SIG-M5 (cell line): ENCODE measurements at regions not wholly inside any gene's neighbourhood (a gene's known extent, or its start where the extent isn't known, plus 50 kb on each side); places are given as distances from the start of the nearest gene placed in this dataset.
A peak's percentile ranks its signal among the peaks of the same experiment; 100 is the strongest.

Source experiments
- DNase-seq: peaks from one replicate; lab custom pipeline; 2025; lab: John Stamatoyannopoulos, UW

DNA sequence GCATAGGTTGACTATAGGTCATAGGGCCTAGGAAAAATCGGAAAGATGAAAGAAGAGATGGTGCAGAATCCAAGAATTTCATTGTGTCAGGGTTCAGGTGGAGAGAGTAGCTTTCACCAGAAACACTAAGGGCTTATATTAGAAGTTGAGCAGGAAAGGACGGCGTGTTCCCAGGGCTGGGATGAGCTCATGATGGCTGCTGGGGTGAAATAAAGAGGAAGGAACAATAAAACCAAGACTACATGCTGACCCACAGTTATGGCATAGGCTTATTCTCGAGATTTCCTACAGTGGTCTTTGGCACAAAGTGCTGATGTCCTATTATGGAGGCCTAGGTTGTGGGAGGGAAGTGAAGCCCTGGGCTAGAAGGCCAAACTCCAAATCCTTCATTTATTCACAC, 195.8 kb downstream of the PTEN start:
- no peak for DNase-seq

DNA sequence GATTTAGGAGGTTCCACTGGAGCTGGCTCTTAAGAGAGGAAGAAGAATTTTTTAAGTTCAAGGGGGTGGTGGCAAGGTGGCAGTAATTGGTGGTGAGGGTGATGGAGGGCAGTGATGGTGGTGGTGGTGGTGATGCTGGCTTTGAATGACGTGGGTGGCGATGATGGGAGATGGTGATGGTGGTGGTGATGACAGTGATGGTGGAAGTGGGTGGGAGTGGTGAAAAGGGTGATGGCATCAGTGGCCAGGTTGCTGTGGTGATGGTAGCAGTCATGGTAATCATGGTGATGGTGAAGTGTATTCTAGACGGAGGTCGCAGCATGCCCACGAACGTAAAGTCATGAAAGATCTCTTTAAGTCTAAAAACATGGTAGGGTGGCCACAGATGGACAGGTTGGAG, 197.3 kb downstream of the PTEN start:
- no peak for DNase-seq

DNA sequence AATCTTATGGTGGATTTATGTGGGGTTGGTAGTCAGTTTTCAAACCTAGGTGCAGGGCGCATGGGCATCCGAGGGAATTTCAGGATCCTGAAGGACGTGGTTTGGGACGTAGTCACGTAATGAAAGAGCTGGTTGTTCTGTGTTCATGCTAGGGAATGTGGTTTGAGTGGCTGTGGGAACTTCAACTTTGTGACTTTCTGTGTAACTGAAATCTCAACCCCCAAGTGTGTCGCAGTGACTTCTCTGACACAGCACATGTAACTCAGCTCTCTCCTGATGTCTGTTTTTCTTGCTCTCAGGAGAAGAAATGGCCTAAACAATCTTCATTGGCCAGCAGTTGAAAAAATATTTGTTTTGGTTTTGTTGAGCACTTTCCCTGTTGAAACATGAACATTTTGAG, 199.0 kb downstream of the PTEN start:
- DNase-seq = no peak

- no peak for DNase-seq
These were observed 199.5 kb downstream of the PTEN start for GRCh38 chr10:88062798-88063472.

GRCh38 chr10:88063861-88064557, 200.6 kb downstream of the PTEN start:
- no peak for DNase-seq

DNA sequence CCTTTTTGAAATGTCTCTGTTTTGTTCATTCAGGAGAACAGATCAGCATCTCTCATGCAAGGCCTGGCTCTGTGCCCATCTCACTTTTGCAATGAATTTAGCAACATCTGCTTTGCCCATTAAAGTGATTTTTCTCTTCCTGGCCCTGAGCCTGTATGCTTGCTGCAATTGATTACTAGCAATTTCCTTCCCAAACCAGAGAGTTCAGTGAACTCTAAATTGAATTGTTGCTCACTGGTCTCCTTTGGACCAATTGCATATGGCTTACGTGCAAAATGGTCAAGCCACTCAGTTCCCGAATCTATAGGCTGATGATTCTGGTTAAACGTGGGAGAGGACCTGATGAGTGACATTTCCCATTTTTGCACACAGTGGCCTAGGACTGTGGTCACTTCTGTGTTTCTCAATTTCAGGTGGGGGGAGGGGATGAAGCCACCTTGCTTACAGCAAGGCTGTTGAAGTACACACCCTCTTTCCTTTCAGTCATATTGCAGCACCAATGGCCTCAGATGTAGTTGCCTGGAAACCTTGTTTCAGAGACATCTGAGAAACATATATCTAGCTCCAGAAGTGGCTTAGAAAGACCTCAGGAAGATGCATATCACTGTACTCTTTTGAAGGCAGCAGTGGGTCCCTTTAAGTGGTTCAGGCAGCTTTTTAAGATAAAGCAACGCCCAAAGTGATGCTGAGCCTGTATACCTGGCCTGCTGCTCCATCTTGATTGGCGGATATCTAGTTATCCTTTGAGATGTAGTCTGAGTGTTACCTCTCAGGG, 201.4 kb downstream of the PTEN start:
- peak; percentile 74 for DNase-seq

- DNase-seq = peak; percentile 6
These were observed 202.1 kb downstream of the PTEN start for GRCh38 chr10:88065383-88066049.

GRCh38 chr10:88066319-88066718, 202.9 kb downstream of the PTEN start:
- DNase-seq = no peak

DNA sequence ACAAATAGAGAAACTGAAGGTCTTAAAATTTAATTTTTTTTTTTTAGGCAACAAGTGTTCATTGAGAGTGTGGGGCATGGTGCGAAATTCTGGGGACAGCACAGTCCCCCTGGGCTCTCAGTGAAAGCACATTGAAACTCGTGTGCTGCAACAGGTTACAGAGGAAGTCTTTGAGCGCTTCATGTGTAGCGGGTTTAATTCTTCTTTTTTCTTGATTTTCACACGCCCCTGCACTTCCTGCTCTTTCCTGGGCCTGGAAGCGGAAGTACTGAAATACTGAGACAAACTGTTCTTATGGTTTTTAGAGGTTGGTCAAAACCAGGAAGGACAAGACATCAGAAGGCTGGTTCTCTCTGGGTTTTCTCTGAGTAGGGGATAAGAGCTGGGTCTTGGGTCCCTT, 203.5 kb downstream of the PTEN start:
- DNase-seq = peak; percentile 38

- no peak for DNase-seq
These were observed 204.3 kb downstream of the PTEN start for GRCh38 chr10:88067737-88068136.

DNA sequence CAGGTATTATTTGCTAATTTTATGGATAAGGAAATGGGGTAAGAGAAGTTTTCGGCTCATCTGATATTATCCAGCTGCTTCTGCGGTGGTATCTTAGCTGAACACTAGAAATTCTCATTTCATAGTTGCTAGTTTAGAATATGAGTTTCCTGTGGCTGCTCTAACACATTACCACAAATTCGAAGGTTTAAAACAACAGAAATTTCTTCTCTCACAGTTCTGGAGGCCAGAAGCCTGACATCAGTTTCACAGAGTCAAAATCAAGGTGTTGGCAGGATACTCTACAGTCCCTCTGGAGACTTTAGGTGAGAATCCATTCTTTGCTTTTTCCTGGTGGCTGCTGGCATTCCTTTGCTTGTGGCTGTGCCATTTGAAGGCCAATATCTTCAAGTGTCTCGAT, 205.9 kb downstream of the PTEN start:
- DNase-seq = no peak

- no peak for DNase-seq
These were observed 206.9 kb downstream of the PTEN start for GRCh38 chr10:88070080-88070880.

DNA sequence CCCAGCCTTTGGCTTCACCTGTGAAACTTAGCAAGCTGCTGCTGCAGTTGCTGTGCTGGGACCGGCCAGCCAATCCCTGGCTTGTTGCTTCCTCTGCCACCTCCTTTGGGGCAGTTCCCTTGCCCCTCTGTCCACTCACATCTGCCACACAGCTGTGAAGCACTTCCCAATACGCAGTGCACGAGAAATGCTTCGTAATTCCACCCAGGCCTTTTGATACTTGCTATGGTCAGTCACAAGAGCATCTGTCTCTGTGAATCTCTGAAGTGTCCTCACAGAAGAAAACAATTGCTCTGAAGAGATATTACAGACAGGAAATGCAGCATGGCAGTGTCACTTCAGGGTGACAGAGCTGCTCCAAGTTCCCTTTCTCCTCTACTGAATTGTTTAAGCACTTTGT, 208.5 kb downstream of the PTEN start:
- no peak for DNase-seq

GRCh38 chr10:88073682-88074081, 210.3 kb downstream of the PTEN start:
- no peak for DNase-seq

- DNase-seq = no peak
These were observed 211.5 kb downstream of the PTEN start for GRCh38 chr10:88074971-88075370.

DNA sequence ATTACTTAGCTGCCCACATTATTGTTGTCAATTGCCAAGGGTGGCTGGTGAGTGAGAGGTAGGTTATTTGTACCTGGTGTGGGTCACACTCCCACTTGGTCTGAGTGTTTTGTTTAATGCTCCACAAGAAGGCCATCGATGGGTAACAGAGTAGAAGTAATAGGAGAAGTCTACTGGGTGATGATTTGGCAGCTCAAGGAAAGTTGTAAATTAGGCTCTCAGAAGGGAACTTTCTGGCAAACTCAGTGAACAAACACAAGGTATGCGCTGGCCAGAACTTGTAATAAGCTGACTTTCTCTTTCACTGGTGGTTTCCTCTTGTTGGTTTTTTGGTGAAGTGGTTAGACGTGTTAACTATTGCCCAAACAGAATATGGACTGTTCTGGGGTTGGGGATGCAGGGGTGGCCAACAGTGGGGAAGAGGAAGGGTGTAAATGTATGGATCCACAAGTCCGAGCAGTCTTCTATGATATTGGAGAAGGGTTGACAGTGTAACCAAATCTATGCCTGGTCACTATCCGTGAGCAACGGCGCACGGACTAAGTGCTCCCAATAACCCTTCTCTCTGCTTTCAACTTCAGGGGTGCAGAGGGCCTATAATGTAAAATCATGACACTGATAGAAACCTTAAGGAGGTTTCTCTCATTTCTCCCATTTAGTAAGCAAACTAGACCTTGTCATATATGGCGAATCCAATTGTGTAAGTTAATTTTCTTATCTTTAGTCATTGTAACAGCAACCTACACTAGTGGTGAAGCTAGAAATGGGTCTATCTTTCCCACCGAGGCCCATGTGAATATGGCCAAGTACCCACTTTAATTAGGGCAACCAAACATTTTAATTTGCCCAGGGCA, 212.8 kb downstream of the PTEN start:
- no peak for DNase-seq

- DNase-seq = no peak
These were observed 214.6 kb downstream of the PTEN start for GRCh38 chr10:88077977-88078376.

GRCh38 chr10:88080213-88080612, 216.8 kb downstream of the PTEN start:
- no peak for DNase-seq

- no peak for DNase-seq
These were observed 218.1 kb downstream of the PTEN start for GRCh38 chr10:88081457-88082054.

DNA sequence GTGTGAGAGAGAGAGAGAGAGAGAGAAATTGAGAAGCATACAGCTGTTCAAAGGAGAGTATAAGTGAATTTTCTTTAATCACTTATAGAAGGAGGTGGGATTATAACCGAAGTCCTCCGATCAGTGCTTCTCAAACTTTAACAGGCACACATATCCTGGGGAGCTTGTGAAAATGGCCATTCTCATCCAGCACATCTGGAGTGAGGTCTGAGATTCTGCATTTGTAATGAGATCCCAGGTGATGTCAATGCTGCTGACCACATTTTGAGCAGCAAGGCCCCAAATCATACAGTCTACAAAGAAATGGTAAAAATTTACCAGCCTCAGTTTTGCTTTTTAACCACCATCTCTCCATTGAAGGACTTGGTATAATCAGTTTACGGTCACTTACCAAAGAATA, 219.0 kb downstream of the PTEN start:
- DNase-seq = no peak
